ENCODE measurements at regions not wholly inside any gene's neighbourhood (a gene's known extent, or its start where the extent isn't known, plus 50 kb on each side); places are given as distances from the start of the nearest gene placed in this dataset.
A peak's percentile ranks its signal among the peaks of the same experiment; 100 is the strongest.

DNA sequence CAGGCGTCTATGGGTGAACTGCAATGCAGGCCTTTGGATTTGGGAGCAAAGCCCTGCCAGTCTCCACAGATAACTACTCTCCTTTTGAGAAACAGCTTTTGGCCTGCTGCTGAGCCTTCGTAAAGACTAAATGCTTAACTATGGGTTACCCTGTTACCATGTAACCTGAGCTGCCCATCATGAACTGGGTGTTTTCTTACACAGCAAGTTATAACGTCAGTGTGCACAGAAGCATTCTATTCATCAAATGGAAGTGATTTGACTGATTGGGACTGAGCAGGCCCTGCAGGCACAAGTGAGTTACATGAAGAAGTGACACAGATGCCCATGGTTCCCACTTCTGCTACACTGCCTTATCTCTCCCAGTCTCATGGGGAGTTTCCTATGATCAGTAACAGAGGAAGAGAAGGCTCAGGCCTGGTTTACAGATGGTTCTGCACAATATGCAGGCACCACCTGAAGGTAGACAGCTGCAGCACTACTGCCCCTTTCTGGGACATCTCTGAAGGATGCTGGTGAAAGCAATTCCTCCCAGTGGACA is 319.1 kb downstream of the CD83 start:
- intact Hi-C loops (cut with micrococcal nuclease): no loop called here
- TF ChIP-seq, protein P1, sequence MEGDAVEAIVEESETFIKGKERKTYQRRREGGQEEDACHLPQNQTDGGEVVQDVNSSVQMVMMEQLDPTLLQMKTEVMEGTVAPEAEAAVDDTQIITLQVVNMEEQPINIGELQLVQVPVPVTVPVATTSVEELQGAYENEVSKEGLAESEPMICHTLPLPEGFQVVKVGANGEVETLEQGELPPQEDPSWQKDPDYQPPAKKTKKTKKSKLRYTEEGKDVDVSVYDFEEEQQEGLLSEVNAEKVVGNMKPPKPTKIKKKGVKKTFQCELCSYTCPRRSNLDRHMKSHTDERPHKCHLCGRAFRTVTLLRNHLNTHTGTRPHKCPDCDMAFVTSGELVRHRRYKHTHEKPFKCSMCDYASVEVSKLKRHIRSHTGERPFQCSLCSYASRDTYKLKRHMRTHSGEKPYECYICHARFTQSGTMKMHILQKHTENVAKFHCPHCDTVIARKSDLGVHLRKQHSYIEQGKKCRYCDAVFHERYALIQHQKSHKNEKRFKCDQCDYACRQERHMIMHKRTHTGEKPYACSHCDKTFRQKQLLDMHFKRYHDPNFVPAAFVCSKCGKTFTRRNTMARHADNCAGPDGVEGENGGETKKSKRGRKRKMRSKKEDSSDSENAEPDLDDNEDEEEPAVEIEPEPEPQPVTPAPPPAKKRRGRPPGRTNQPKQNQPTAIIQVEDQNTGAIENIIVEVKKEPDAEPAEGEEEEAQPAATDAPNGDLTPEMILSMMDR (IDR thresholded peaks at IDR 0.05; ENCODE audit: borderline replicate concordance): no peak
- Histone ChIP-seq H3K4me3 (no peak overlapping the region), H3K36me3 (no peaks in the 10 kb centered on the region), H3K4me1 (peaks cover 53% of the 10 kb centered on the region), H3K27me3 (ENCODE audit: low read depth) (no peaks in the 10 kb centered on the region), H3K9me3 (replicated peaks) (no peaks in the 10 kb centered on the region), H3K27ac (replicated peaks) (no peak overlapping the region)
- no peak for DNase-seq

DNA sequence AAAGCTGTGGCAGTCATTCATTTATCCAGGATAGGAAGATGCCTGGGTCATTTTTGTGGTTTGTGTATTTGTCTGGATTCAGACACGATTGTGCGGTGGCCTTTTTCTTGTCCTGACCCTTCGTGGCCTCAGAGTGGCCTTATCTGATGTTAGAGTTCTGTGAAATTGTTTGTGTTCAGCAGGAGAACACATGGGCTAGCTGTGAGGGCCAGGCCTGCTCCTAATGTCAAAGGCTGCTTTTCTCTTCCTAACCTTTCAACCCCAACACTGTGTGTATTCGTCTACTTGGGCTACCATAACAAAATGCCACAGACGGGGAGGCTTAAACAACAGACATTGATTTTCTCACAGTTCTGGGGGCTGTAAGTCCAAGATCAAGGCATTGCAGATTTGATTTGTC is 321.8 kb downstream of the CD83 start:
- no peak for DNase-seq
- intact Hi-C loops (cut with micrococcal nuclease): no loop called here
- TF ChIP-seq, protein P1 (IDR thresholded peaks at IDR 0.05; ENCODE audit: borderline replicate concordance): no peak
- no peak overlapping the region for H3K4me3 ChIP-seq
- H3K27ac ChIP-seq (replicated peaks): peak overlapping the region; percentile 16
- no peaks in the 10 kb centered on the region for H3K27me3 ChIP-seq (ENCODE audit: low read depth)
- peaks cover 53% of the 10 kb centered on the region for H3K4me1 ChIP-seq
- no peaks in the 10 kb centered on the region for H3K9me3 ChIP-seq (replicated peaks)
- H3K36me3 ChIP-seq: no peaks in the 10 kb centered on the region

- Histone ChIP-seq H3K27ac (replicated peaks) (peak overlapping the region; percentile 81), H3K27me3 (ENCODE audit: low read depth) (no peaks in the 10 kb centered on the region), H3K4me1 (peaks cover 45% of the 10 kb centered on the region), H3K9me3 (replicated peaks) (no peaks in the 10 kb centered on the region), H3K36me3 (no peaks in the 10 kb centered on the region), H3K4me3 (peak overlapping the region; percentile 41)
- DNase-seq: no peak
- TF ChIP-seq, protein P1 (IDR thresholded peaks at IDR 0.05; ENCODE audit: borderline replicate concordance): no peak
- intact Hi-C loops (cut with micrococcal nuclease): no loop called here
Measured at GRCh38 chr6:14440215-14440910, 322.8 kb downstream of the CD83 start.

DNA sequence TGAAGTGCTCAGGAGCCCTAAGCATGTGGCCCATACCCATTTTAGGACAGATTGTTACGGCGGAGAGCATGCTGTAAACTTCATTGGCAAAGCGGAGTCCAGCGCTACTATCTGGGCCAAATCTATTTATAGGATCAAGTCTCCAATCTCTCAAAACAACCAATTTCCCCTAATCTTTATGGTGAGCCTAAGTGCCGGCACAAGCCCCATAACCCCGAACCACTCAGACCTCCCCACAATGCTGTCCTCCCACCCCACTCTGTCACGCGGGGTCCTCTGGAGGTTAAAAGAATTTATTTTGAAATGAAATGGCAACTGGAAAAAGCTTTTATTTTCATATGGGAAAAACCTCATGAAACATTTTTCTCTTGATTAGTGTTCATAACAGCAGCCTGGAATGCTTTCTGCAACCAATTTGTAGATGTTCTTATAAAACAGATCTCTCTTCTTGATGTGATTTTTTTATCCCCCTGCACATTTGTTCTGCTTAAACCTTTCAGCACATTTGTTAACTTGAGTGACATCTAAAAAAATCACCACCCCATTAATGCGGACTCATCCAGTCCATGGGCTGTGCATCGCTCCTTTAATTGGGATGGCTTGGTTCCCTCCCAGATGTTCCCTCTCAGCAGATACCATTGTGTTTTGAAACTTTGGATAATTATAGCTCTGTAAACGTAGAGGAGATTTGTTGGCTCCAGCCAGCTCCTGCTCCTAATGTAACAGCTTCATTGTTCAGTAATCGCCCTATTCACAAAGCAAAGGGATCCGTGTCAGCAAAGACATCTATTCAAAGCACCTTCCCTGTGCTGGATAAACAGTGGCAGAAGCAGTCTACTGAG is 323.6 kb downstream of the CD83 start:
- peak overlapping the region; percentile 41 for H3K4me3 ChIP-seq
- no peak for DNase-seq
- intact Hi-C loops (cut with micrococcal nuclease): no loop called here

GRCh38 chr6:14442242-14442641 is 324.7 kb downstream of the CD83 start:
- Histone ChIP-seq H3K27me3 (ENCODE audit: low read depth) (no peaks in the 10 kb centered on the region), H3K4me1 (peaks cover 43% of the 10 kb centered on the region), H3K4me3 (peak overlapping the region; percentile 24), H3K27ac (replicated peaks) (peak overlapping the region; percentile 81), H3K9me3 (replicated peaks) (no peaks in the 10 kb centered on the region), H3K36me3 (no peaks in the 10 kb centered on the region)
- intact Hi-C loops (cut with micrococcal nuclease): no loop called here
- DNase-seq: no peak
- TF ChIP-seq, protein P1 (IDR thresholded peaks at IDR 0.05; ENCODE audit: borderline replicate concordance): no peak

More for the DNA sequence above, 323.6 kb downstream of the CD83 start:
- Histone ChIP-seq H3K9me3 (replicated peaks) (no peaks in the 10 kb centered on the region), H3K27me3 (ENCODE audit: low read depth) (no peaks in the 10 kb centered on the region), H3K36me3 (no peaks in the 10 kb centered on the region), H3K4me1 (peaks cover 43% of the 10 kb centered on the region), H3K27ac (replicated peaks) (peak overlapping the region; percentile 81)
- TF ChIP-seq, protein P1 (IDR thresholded peaks at IDR 0.05; ENCODE audit: borderline replicate concordance): no peak
